Loucy (cell line): ENCODE measurements at regions not wholly inside any gene's neighbourhood (a gene's known extent, or its start where the extent isn't known, plus 50 kb on each side); places are given as distances from the start of the nearest gene placed in this dataset.

Source experiments
- CTCF ChIP-seq: fragments of 200-600 bp; sonication (generic); conservative IDR thresholded peaks from 2 replicates; pipeline ENCODE4 v1.5.1; 2014; ENCODE audit warnings: mild to moderate bottlenecking, antibody characterized with exemption, low read length
- EZH2phosphoT487 ChIP-seq: fragments of 200-600 bp; IDR thresholded peaks from 2 replicates; pipeline ENCODE4 v1.6.1; 2018; ENCODE audit warnings: antibody characterized with exemption, mild to moderate bottlenecking, moderate library complexity, borderline replicate concordance

- TF ChIP-seq CTCF (no peak), EZH2phosphoT487 (no peak)
Observed at GRCh38 chr13:30818323-30818960, 83.1 kb downstream of the ALOX5AP start.
